GM12873 (cell line): ENCODE measurements at regions not wholly inside any gene's neighbourhood (a gene's known extent, or its start where the extent isn't known, plus 50 kb on each side); places are given as distances from the start of the nearest gene placed in this dataset.

Experiments
- TF ChIP-seq, protein P1 (sequence below): IDR thresholded peaks from 2 replicates; pipeline ENCODE4 v1.5.1; 2012; ENCODE audit warnings: low read depth, mild to moderate bottlenecking, moderate library complexity, low read length, control low read depth; ENCODE audit not compliant: insufficient read depth; ENCODE audit errors: missing control alignments

DNA sequence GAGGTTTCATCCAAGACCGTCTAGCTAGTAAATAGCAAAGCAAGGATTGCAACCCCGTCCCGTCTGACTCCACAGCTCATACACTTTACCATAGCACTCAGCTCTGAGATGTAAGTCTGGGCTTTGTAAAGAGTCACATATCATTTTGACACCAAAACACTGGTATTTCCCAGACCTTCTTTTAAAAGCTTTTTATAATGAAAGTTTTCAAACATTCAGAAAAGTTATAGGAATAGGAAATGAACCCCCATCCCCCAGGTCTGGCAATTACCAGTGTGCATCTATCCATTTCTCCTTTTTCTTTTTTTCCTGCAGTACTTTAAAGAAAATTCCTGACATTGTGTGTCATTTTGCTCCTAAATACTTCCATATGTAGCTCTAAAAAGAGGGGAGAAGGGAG is 183.6 kb upstream of the CCND2 start:
- TF ChIP-seq, protein P1, sequence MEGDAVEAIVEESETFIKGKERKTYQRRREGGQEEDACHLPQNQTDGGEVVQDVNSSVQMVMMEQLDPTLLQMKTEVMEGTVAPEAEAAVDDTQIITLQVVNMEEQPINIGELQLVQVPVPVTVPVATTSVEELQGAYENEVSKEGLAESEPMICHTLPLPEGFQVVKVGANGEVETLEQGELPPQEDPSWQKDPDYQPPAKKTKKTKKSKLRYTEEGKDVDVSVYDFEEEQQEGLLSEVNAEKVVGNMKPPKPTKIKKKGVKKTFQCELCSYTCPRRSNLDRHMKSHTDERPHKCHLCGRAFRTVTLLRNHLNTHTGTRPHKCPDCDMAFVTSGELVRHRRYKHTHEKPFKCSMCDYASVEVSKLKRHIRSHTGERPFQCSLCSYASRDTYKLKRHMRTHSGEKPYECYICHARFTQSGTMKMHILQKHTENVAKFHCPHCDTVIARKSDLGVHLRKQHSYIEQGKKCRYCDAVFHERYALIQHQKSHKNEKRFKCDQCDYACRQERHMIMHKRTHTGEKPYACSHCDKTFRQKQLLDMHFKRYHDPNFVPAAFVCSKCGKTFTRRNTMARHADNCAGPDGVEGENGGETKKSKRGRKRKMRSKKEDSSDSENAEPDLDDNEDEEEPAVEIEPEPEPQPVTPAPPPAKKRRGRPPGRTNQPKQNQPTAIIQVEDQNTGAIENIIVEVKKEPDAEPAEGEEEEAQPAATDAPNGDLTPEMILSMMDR = no peak

DNA sequence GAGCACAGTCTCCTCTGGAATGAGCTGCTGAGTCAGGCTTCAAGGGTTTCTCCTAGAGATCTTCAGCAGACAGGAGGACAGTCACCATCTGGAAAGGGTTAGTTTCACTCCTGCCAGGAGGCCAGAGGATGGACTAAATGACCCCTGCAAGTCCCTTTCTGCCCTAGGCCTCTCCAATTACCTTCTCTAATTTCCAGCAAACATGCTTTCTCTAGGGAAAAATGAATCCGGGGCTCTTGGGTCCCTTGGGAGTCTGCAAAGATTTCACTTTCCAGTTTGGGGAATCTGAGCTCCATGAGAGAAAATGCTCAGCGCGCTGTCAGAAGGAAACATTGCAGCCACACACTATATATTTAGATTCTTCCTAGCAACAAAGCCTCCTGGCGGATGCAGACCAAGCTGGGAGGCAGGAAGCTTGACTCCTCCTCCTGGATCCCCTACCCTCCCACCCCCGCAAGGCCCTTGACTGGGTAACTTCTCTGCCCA is 184.4 kb upstream of the CCND2 start:
- TF ChIP-seq, protein P1 = no peak

DNA sequence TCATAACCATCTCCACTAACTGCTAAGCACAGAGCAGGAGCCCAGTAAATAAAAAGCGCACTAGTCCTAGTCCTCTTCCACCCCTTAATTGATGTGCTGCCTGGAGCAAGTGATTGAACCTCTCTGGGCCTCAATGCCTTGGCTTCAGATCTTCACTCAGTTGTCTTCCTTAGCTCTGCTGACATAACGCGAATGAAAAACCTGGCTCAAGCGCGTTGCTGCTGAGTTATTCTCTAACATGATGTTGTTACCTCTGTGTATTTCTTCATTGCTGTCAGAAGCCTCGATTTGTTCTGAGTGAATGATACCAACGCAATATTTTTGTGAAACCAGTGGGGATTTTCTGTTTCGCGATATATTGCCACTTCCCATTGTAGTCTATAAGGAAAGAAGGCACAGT is 185.1 kb upstream of the CCND2 start:
- TF ChIP-seq, protein P1 = no peak

DNA sequence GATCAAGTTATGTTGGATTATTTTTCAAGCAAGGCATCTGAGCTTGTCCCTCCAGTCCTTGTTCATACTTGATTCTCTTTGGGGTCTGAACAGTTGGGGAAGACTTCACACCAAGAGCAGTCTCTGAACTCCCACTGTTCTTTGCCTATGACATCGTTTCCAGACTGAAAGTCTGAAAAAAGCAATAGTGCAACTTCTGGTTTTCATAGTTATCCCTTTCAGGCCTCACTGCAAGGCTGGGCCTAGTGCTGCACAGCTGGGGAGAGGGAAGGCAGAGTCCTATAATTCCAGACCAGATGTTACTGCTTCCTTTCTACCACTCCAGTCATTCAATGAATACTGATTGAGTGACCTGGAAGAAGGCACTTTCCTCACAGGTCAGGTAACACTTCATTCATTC is 187.1 kb upstream of the CCND2 start:
- TF ChIP-seq, protein P1 = no peak

DNA sequence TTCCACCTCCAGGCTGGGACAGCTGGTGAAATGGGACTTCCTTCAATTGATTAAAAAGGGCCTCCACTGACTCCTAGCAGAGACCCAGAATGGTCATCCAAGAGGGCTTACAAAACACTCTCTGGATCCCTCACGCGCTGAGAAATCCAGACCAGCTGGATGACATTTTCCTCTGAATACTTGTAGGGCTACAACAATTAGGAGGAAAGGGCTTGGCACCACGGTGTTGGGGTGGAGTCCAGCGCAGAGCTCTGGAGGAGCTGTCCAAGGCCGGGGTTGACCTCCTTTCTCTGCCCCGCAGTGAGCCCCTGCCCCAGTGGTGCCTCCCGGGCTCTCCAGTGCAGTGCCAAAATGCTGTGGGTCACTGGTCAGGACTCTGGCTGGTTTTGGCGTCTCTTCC is 189.0 kb upstream of the CCND2 start:
- TF ChIP-seq, protein P1 = no peak

DNA sequence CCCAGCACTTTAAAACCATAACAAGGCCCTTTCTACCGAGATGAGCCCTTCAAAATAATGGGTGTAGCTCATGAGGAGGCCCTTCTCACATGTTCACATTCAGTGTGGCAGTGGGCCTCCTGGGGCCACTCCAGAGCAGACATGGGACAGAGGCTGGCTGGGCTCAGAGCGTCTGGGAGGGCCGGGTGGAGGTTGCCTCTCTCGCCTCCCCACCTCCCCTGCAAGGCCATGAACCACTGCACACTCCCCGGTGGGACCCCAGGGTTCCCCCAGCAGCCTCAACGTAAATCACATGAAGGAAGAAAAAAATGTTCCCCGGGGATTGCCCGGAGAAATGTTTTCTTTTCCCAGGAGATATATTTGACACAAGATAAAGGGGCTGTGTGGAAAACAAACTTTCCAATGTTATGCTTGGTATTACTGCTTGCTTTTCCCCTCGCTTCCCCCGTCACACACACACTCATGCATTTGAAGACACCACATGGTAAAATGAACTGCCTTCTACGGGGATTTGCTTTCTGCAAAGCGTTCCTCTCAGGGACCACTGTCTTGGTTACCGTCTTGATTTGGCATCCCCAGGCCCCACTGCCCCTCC is 190.7 kb upstream of the CCND2 start:
- TF ChIP-seq, protein P1 = no peak

DNA sequence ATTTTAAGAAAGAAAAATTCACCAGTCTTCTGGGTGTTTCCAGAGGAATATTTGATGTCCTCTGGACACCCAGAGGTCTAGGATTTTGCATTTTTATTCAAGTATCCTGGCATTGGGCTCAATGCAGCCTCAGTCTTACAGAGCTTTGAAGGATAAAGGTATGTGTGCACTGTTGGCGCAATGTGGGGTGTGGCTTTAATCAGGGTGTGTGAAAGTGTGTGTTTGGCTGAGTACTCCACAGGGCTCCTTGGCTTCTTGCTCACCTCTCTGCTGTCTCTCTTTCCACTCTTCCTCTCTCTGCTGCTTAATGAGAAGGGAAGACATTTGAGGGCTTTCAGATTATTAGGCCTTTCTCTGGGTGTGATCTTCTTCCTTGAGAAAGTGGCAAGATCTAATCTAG is 193.3 kb upstream of the CCND2 start:
- TF ChIP-seq, protein P1 = no peak
